Chondrocyte (in vitro differentiated cells): ENCODE measurements at regions not wholly inside any gene's neighbourhood (a gene's known extent, or its start where the extent isn't known, plus 50 kb on each side); places are given as distances from the start of the nearest gene placed in this dataset.

Source experiments
- DNase-seq: peaks from one replicate; pipeline ENCODE4 v3.0.0; 2021; ENCODE audit warnings: mixed read lengths, low spot score
- H3K27ac Mint-ChIP-seq: one replicate; pipeline ENCODE4 v1.8.0; 2021; ENCODE audit warnings: mild to moderate bottlenecking, moderate library complexity, mixed read lengths; ENCODE audit not compliant: unreplicated experiment
- H3K27me3 Mint-ChIP-seq: 2 replicates; pipeline ENCODE4 v1.8.0; 2021; ENCODE audit warnings: low read depth, mixed read lengths
- H3K36me3 Mint-ChIP-seq: 2 replicates; pipeline ENCODE4 v1.8.0; 2021; ENCODE audit warnings: low read depth, mixed read lengths
- H3K4me1 Mint-ChIP-seq: 2 replicates; pipeline ENCODE4 v1.8.0; 2021; ENCODE audit warnings: low read depth, mild to moderate bottlenecking, mixed read lengths
- H3K4me3 Mint-ChIP-seq: one replicate; pipeline ENCODE4 v1.8.0; 2021; ENCODE audit warnings: mild to moderate bottlenecking, moderate library complexity, mixed read lengths; ENCODE audit not compliant: unreplicated experiment
- H3K9me3 Mint-ChIP-seq: 2 replicates; pipeline ENCODE4 v1.8.0; 2021; ENCODE audit warnings: low read depth, mixed read lengths
- TF ChIP-seq, protein P1 (sequence below): fragments of 200-600 bp; sonication (generic); IDR thresholded peaks from 2 replicates; pipeline ENCODE4 v1.5.0; 2021; ENCODE audit warnings: antibody characterized with exemption, mild to moderate bottlenecking, moderate library complexity

DNA sequence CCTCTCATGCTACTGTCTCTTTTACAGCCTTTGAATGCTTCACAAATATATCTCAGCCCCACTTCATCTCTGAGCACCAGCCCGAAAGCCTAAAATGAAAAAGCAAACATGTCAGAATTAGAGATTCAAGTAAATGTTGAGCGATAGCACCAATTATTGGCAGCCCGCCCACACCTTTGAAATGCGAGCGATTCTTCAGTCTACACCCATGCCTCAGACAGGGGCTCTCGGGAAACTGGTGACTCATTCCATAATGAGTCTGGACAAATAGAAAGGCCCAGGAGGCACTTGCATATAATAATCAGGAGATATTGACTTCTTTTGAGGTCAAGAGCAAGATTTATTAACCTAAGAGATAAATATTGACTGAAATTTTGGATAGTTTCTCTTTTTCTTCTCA lies 487.3 kb upstream of the PTBP2 start:
- Mint-ChIP-seq H3K9me3 (no peaks in the 10 kb centered on the region), H3K27ac (no peak overlapping the region)

GRCh38 chr1:96236156-96236739 lies 485.3 kb upstream of the PTBP2 start:
- DNase-seq, result no peak

More for the DNA sequence above, 487.3 kb upstream of the PTBP2 start:
- no peaks in the 10 kb centered on the region for H3K36me3 Mint-ChIP-seq
- H3K4me1 Mint-ChIP-seq, result peaks cover 9% of the 10 kb centered on the region
- H3K4me3 Mint-ChIP-seq, result no peak overlapping the region
- H3K27me3 Mint-ChIP-seq, result no peaks in the 10 kb centered on the region
- DNase-seq, result no peak
- TF ChIP-seq, protein P1, sequence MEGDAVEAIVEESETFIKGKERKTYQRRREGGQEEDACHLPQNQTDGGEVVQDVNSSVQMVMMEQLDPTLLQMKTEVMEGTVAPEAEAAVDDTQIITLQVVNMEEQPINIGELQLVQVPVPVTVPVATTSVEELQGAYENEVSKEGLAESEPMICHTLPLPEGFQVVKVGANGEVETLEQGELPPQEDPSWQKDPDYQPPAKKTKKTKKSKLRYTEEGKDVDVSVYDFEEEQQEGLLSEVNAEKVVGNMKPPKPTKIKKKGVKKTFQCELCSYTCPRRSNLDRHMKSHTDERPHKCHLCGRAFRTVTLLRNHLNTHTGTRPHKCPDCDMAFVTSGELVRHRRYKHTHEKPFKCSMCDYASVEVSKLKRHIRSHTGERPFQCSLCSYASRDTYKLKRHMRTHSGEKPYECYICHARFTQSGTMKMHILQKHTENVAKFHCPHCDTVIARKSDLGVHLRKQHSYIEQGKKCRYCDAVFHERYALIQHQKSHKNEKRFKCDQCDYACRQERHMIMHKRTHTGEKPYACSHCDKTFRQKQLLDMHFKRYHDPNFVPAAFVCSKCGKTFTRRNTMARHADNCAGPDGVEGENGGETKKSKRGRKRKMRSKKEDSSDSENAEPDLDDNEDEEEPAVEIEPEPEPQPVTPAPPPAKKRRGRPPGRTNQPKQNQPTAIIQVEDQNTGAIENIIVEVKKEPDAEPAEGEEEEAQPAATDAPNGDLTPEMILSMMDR, result no peak

GRCh38 chr1:96238426-96238825 lies 483.2 kb upstream of the PTBP2 start:
- H3K36me3 Mint-ChIP-seq, result no peaks in the 10 kb centered on the region
- peaks cover 9% of the 10 kb centered on the region for H3K4me1 Mint-ChIP-seq
- H3K27ac Mint-ChIP-seq, result no peak overlapping the region
- TF ChIP-seq, protein P1, result no peak
- H3K4me3 Mint-ChIP-seq, result no peak overlapping the region
- DNase-seq, result no peak
- no peaks in the 10 kb centered on the region for H3K27me3 Mint-ChIP-seq
- H3K9me3 Mint-ChIP-seq, result no peaks in the 10 kb centered on the region

More at GRCh38 chr1:96236156-96236739, 485.3 kb upstream of the PTBP2 start:
- peaks cover 9% of the 10 kb centered on the region for H3K4me1 Mint-ChIP-seq
- H3K4me3 Mint-ChIP-seq, result no peak overlapping the region
- H3K27me3 Mint-ChIP-seq, result no peaks in the 10 kb centered on the region
- no peak overlapping the region for H3K27ac Mint-ChIP-seq
- TF ChIP-seq, protein P1, result peak; percentile 92
- no peaks in the 10 kb centered on the region for H3K9me3 Mint-ChIP-seq
- H3K36me3 Mint-ChIP-seq, result no peaks in the 10 kb centered on the region

DNA sequence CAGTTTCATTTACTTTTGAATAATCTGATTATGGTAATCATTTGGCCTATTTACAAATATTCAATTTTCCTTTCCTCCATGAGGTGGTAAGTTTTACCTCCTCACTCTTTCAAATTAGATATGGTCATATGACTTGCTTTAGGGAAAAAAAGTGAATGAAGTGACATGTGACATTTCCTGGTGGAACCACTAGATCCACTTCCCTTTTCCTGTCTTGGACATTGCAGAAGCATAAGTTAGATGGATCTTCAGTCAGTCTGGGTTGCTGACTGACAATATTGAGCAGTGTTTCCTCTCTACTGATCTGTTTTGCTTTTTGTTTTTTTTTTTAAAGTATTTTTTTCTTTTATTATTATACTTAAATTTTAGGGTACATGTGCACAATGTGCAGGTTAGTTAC lies 481.1 kb upstream of the PTBP2 start:
- no peak overlapping the region for H3K27ac Mint-ChIP-seq
- TF ChIP-seq, protein P1, result no peak

GRCh38 chr1:96253246-96254035 lies 468.1 kb upstream of the PTBP2 start:
- H3K27me3 Mint-ChIP-seq, result peaks cover 39% of the 10 kb centered on the region
- no peak overlapping the region for H3K27ac Mint-ChIP-seq
- no peaks in the 10 kb centered on the region for H3K4me1 Mint-ChIP-seq
- H3K36me3 Mint-ChIP-seq, result no peaks in the 10 kb centered on the region
- DNase-seq, result no peak
- no peaks in the 10 kb centered on the region for H3K9me3 Mint-ChIP-seq
- TF ChIP-seq, protein P1, result no peak
- no peak overlapping the region for H3K4me3 Mint-ChIP-seq

More for the DNA sequence above, 481.1 kb upstream of the PTBP2 start:
- H3K36me3 Mint-ChIP-seq, result no peaks in the 10 kb centered on the region
- no peaks in the 10 kb centered on the region for H3K4me1 Mint-ChIP-seq
- DNase-seq, result no peak
- H3K4me3 Mint-ChIP-seq, result no peak overlapping the region
- no peaks in the 10 kb centered on the region for H3K9me3 Mint-ChIP-seq
- no peaks in the 10 kb centered on the region for H3K27me3 Mint-ChIP-seq
